Spleen (tissue), 7 donors: ENCODE measurements at regions not wholly inside any gene's neighbourhood (a gene's known extent, or its start where the extent isn't known, plus 50 kb on each side); places are given as distances from the start of the nearest gene placed in this dataset.

Source experiments
- CTCF ChIP-seq, 11 experiments: fragments of 200-600 bp in 7 of 11; fragments of 450-650 bp in 4 of 11; sonication (generic) in 4 of 11; IDR thresholded peaks in 8 of 11; conservative IDR thresholded peaks in 3 of 11; 1 replicate in 7 of 11; 2 replicates in 4 of 11; pipeline versions ENCODE4 v1.4.0 to v1.8.0; 2016 to 2021; ENCODE audit warnings: antibody characterized with exemption in 11 of 11, inconsistent platforms in 4 of 11, mild to moderate bottlenecking in 1 of 11
- POLR2AphosphoS5 ChIP-seq, 3 donors: sonication (generic); formaldehyde crosslinking; IDR thresholded peaks; one replicate each; pipeline ENCODE4 v1.5.1; 2017; ENCODE audit warnings: antibody characterized with exemption in 3 of 3
- donor health status: DM: no; HTN: no; CAD: no; lungs with moderate emphysema.
- donor health status: DM: no; HTN: no; CAD: no.
- donor health status: DM: no; HTN: no; CAD: no.

GRCh38 chr16:64147941-64148340 is 973.9 kb downstream of the CDH11 start:
- TF ChIP-seq CTCF (IDR thresholded peaks at IDR 0.05 in 8 of 11, conservative IDR thresholded peaks at IDR 0.05 in 3 of 11) (no peak), POLR2AphosphoS5 (IDR thresholded peaks at IDR 0.05) (no peak)
